GM12892 (cell line): ENCODE measurements at regions not wholly inside any gene's neighbourhood (a gene's known extent, or its start where the extent isn't known, plus 50 kb on each side); places are given as distances from the start of the nearest gene placed in this dataset.

Experiments
- POLR2A ChIP-seq: IDR thresholded peaks from 2 replicates; pipeline ENCODE4 v1.6.1; 2011; ENCODE audit warnings: low read depth, low read length, control low read depth
- POLR2AphosphoS5 ChIP-seq: IDR thresholded peaks from 2 replicates; pipeline ENCODE4 v1.6.1; 2011; ENCODE audit warnings: low read depth, low read length, control low read depth

GRCh38 chr17:72531729-72532128 is 410.9 kb downstream of the SOX9 start:
- TF ChIP-seq POLR2AphosphoS5 (no peak), POLR2A (no peak)
